ENCODE measurements at regions not wholly inside any gene's neighbourhood (a gene's known extent, or its start where the extent isn't known, plus 50 kb on each side); places are given as distances from the start of the nearest gene placed in this dataset.

DNA sequence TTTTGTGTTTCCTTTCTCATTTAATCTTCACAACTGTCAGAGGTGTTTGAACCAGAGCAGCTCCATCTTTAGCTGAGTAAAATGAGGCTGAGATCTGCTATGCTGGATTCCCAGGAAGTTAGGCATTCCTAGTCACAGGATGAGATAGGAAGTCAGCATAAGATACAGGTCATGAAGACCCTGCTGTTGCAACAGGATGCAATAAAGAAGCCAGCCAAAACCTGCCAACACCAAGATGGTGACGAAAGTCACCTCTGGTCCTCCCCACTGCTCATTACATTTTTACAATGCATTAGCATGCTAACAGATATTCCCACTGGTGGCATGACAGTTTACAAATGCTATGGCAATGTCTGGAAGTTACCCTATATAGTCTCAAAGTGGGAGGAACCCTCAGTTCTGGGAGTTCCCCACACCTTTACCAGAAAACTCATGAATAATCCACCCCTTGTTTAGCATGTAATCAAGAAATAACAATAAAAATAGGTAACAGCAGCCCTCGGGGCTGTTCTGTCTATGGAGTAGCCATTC lies 262.2 kb upstream of the FERMT1 start:
- TF ChIP-seq YY1 (IDR thresholded peaks at IDR 0.05) (no peak), JUND (IDR thresholded peaks at IDR 0.05) (no peak), RAD21 (IDR thresholded peaks at IDR 0.05) (no peak), SP1 (IDR thresholded peaks at IDR 0.05) (no peak), RXRA (IDR thresholded peaks at IDR 0.05) (no peak)
- TF ChIP-seq, protein P1, sequence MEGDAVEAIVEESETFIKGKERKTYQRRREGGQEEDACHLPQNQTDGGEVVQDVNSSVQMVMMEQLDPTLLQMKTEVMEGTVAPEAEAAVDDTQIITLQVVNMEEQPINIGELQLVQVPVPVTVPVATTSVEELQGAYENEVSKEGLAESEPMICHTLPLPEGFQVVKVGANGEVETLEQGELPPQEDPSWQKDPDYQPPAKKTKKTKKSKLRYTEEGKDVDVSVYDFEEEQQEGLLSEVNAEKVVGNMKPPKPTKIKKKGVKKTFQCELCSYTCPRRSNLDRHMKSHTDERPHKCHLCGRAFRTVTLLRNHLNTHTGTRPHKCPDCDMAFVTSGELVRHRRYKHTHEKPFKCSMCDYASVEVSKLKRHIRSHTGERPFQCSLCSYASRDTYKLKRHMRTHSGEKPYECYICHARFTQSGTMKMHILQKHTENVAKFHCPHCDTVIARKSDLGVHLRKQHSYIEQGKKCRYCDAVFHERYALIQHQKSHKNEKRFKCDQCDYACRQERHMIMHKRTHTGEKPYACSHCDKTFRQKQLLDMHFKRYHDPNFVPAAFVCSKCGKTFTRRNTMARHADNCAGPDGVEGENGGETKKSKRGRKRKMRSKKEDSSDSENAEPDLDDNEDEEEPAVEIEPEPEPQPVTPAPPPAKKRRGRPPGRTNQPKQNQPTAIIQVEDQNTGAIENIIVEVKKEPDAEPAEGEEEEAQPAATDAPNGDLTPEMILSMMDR (IDR thresholded peaks at IDR 0.05; ENCODE audit: low read depth, low read length, missing input control) = no peak
- TF ChIP-seq, protein P2, sequence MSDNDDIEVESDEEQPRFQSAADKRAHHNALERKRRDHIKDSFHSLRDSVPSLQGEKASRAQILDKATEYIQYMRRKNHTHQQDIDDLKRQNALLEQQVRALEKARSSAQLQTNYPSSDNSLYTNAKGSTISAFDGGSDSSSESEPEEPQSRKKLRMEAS (IDR thresholded peaks at IDR 0.05) = no peak
